Osteoblast (primary cell): ENCODE measurements at regions not wholly inside any gene's neighbourhood (a gene's known extent, or its start where the extent isn't known, plus 50 kb on each side); places are given as distances from the start of the nearest gene placed in this dataset.
"Not testable (repeated sequence)": the region's sequence is repeated elsewhere in the genome, so short reads cannot be mapped to it uniquely, and the experiment has no call there.

Source experiments
- DNase-seq: peaks from one replicate; pipeline ENCODE4 v3.0.0; 2011; ENCODE audit warnings: low spot score, mixed read lengths; ENCODE audit not compliant: insufficient read length; ENCODE audit errors: missing footprints
- H2AFZ ChIP-seq: 2 replicates; pipeline ENCODE4 v1.6.0; 2011; ENCODE audit warnings: mild to moderate bottlenecking, low read length
- H3K27ac ChIP-seq: 2 replicates; pipeline ENCODE4 v1.5.1; 2011; ENCODE audit warnings: mild to moderate bottlenecking, low read depth, low read length, moderate library complexity
- H3K27me3 ChIP-seq: 2 replicates; pipeline ENCODE4 v1.6.0; 2012; ENCODE audit warnings: mild to moderate bottlenecking, control low read depth, inconsistent platforms, low read length, moderate library complexity; ENCODE audit not compliant: insufficient read depth
- H3K36me3 ChIP-seq: 2 replicates; pipeline ENCODE4 v1.5.1; 2011; ENCODE audit warnings: mild to moderate bottlenecking, low read length, control low read depth, moderate library complexity; ENCODE audit not compliant: insufficient read depth
- H3K4me1 ChIP-seq: 2 replicates; pipeline ENCODE4 v1.5.1; 2011; ENCODE audit warnings: mild to moderate bottlenecking, low read length, control low read depth, moderate library complexity; ENCODE audit not compliant: insufficient read depth
- H3K4me2 ChIP-seq: 2 replicates; pipeline ENCODE4 v1.6.0; 2011; ENCODE audit warnings: mild to moderate bottlenecking, low read length; ENCODE audit not compliant: insufficient read depth
- H3K4me3 ChIP-seq: fragments of 200-600 bp; sonication (generic); 3 replicates; pipeline ENCODE4 v1.5.1; 2012; ENCODE audit warnings: mild to moderate bottlenecking, low read length, inconsistent platforms; ENCODE audit not compliant: insufficient read depth
- H3K79me2 ChIP-seq: 2 replicates; pipeline ENCODE4 v1.6.0; 2012; ENCODE audit warnings: mild to moderate bottlenecking, low read length, control low read depth, inconsistent platforms; ENCODE audit not compliant: insufficient read depth
- H3K9me3 ChIP-seq: 2 replicates; pipeline ENCODE4 v1.5.1; 2011; ENCODE audit warnings: low read depth, low read length, control low read depth
- H4K20me1 ChIP-seq: 2 replicates; pipeline ENCODE4 v1.6.0; 2012; ENCODE audit warnings: mild to moderate bottlenecking, low read length, control low read depth; ENCODE audit not compliant: insufficient read depth
- CTCF ChIP-seq: IDR thresholded peaks from 2 replicates; pipeline ENCODE4 v1.5.1; 2011; ENCODE audit warnings: mild to moderate bottlenecking, low read depth, low read length, moderate library complexity; ENCODE audit errors: extremely low read depth

DNA sequence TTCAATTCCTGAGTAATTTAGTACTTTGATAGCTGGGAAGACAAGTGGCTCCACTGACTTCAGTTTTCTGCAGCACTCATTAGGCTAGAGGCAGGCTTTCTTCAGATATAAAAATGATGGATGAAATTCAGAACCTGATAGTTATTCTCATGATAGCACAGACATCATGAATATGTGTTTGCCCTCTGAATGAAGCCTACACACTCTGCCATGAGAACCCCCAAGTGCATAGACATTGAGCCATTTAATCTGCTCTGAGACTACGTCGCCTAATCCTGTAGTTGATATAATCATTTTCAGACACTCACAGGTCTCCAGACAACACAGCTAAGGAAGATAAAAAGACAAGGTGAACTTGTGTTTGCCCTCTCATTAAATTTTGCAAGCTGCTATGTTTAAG is 566.1 kb downstream of the AMY1C start:
- Histone ChIP-seq H3K4me1 (no peaks in the 10 kb centered on the region), H3K4me3 (no peak overlapping the region), H3K9me3 (no peaks in the 10 kb centered on the region), H2AFZ (no peak overlapping the region), H4K20me1 (no peaks in the 10 kb centered on the region), H3K4me2 (no peak overlapping the region), H3K79me2 (no peaks in the 10 kb centered on the region), H3K36me3 (no peaks in the 10 kb centered on the region), H3K27me3 (no peaks in the 10 kb centered on the region), H3K27ac (no peak overlapping the region)
- TF ChIP-seq CTCF = no peak
- no peak for DNase-seq

DNA sequence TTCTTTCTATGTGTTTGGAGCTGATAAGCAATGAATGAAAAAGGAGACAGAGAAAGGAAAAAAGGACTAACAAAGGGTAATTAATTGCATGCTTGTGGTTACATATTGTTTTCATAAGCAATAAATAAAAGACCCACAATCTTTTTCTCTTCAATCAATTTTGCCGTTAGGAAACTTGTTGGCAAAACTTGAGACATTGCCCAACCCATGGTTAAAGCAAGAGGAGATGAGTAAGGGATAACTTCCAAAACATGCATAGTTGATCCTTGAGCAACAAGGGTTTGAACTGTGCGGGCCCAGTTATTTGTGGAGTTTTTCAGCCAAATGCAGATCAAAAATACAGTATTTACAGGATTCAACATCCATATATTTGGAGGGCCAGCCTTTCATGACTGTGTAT is 572.4 kb downstream of the AMY1C start:
- H3K79me2 ChIP-seq = no peaks in the 10 kb centered on the region
- H3K4me3 ChIP-seq = no peak overlapping the region
- H2AFZ ChIP-seq = no peak overlapping the region
- H4K20me1 ChIP-seq = no peaks in the 10 kb centered on the region
- TF ChIP-seq CTCF = no peak
- no peaks in the 10 kb centered on the region for H3K27me3 ChIP-seq
- DNase-seq = no peak
- H3K36me3 ChIP-seq = no peaks in the 10 kb centered on the region
- H3K4me2 ChIP-seq = no peak overlapping the region
- no peak overlapping the region for H3K27ac ChIP-seq
- H3K4me1 ChIP-seq = no peaks in the 10 kb centered on the region
- H3K9me3 ChIP-seq = no peaks in the 10 kb centered on the region

DNA sequence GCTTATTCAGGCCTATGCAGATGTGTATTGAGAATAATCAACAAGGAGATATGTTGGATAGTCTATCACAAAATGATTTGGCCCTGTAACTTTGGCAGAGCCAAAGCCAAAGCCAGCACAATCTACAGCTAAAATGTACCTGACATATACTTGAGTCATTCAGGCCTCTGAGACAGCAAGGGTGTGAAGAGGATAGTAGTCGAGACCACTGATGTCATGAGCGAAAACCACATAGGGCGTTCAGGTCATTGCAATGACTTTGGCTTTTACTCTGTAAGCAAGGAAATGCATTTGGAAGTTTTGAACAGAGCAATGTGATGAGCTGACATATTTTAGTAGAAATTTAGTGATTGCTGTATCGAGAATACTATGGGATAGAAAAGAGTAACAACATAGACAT is 579.6 kb downstream of the AMY1C start:
- Histone ChIP-seq H3K4me3 (no peak overlapping the region), H3K9me3 (no peaks in the 10 kb centered on the region), H3K36me3 (no peaks in the 10 kb centered on the region), H3K79me2 (no peaks in the 10 kb centered on the region), H3K4me2 (no peak overlapping the region), H3K27ac (no peak overlapping the region), H3K4me1 (no peaks in the 10 kb centered on the region), H2AFZ (no peak overlapping the region), H3K27me3 (no peaks in the 10 kb centered on the region), H4K20me1 (no peaks in the 10 kb centered on the region)
- no peak for DNase-seq
- no peak for TF ChIP-seq CTCF

DNA sequence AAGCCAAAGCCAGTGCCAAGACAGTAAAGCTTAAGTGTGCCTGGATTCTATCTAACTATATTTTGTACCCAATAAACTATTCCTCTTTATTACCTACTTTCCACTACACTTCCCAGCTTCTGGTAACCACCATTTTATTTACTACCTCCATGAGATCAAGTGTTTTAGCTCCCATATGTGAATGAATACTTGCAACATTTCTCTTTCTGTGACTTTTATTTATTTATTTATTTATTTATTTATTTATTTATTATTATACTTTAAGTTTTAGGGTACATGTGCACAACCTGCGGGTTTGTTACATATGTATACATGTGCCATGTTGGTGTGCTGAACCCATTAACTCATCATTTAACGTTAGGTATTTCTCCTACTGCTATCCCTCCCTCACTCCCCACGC is 582.1 kb downstream of the AMY1C start:
- Histone ChIP-seq H3K36me3 (no peaks in the 10 kb centered on the region), H3K79me2 (no peaks in the 10 kb centered on the region), H2AFZ (no peak overlapping the region), H3K4me1 (no peaks in the 10 kb centered on the region), H3K9me3 (no peaks in the 10 kb centered on the region), H4K20me1 (no peaks in the 10 kb centered on the region), H3K27ac (no peak overlapping the region), H3K4me2 (no peak overlapping the region), H3K27me3 (no peaks in the 10 kb centered on the region), H3K4me3 (no peak overlapping the region)
- TF ChIP-seq CTCF = no peak
- DNase-seq = no peak

DNA sequence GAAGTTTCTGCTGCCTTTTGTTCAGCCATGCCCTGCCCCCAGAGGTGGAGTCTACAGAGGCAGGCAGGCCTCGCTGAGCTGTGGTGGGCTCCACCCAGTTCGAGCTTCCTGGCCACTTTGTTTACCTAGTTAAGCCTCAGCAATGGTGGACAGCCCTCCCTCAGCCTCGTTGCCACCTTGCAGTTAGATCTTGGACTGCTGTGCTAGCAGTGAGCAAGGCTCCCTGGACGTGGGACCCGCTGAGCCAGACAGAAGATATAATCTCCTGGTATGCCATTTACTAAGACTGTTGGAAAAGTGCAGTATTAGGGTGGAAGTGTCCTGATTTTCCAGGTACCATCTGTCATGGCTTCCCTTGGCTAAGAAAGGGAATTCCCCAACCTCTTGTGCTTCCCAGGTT is 588.2 kb downstream of the AMY1C start:
- not testable (repeated sequence) for H3K9me3 ChIP-seq, H3K4me3 ChIP-seq, H3K27ac ChIP-seq, H3K4me1 ChIP-seq, H3K27me3 ChIP-seq, H3K36me3 ChIP-seq, H4K20me1 ChIP-seq, H2AFZ ChIP-seq, H3K79me2 ChIP-seq, H3K4me2 ChIP-seq, DNase-seq
